ENCODE measurements at regions not wholly inside any gene's neighbourhood (a gene's known extent, or its start where the extent isn't known, plus 50 kb on each side); places are given as distances from the start of the nearest gene placed in this dataset.

DNA sequence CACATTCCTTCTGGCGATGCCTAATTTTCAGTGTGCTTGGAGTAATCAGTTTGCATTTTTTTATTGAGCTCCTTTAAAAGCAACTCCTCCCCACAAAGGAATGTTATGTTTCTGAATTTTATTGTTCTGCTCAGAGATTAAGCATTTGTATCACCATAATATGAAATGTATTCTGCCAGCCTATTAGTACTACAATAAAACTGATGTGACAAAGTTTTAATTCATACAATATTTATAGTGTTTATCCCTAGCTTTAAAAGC is 236.9 kb upstream of the ASCC3 start:
- no peak for TF ChIP-seq ZNF274 (IDR thresholded peaks at IDR 0.05; ENCODE audit: low read depth, low read length)
- no peak for TF ChIP-seq SUZ12 (IDR thresholded peaks at IDR 0.05; ENCODE audit: extremely low read depth, insufficient read depth, insufficient read length)
- no peak for TF ChIP-seq YY1 (IDR thresholded peaks at IDR 0.05; ENCODE audit: insufficient read depth, insufficient read length)

Measured in NT2/D1 (cell line).